Breast epithelium (tissue), 3 donors: ENCODE measurements at regions not wholly inside any gene's neighbourhood (a gene's known extent, or its start where the extent isn't known, plus 50 kb on each side); places are given as distances from the start of the nearest gene placed in this dataset.

Experiments
- POLR2A ChIP-seq: fragments of 450-650 bp; IDR thresholded peaks from one replicate; pipeline ENCODE4 v1.6.1; 2016; ENCODE audit warnings: antibody characterized with exemption, mild to moderate bottlenecking, moderate library complexity
- POLR2AphosphoS5 ChIP-seq, 3 donors: sonication (generic); formaldehyde crosslinking; IDR thresholded peaks; one replicate each; pipeline ENCODE4 v1.6.1; 2017; ENCODE audit warnings: antibody characterized with exemption in 3 of 3
- TF ChIP-seq, protein P1 (sequence below), 3 donors: fragments of 450-650 bp; IDR thresholded peaks; one replicate each; pipeline ENCODE4 v1.5.1; 2016 to 2017; ENCODE audit warnings: antibody characterized with exemption in 3 of 3, mild to moderate bottlenecking in 3 of 3, moderate library complexity in 3 of 3

DNA sequence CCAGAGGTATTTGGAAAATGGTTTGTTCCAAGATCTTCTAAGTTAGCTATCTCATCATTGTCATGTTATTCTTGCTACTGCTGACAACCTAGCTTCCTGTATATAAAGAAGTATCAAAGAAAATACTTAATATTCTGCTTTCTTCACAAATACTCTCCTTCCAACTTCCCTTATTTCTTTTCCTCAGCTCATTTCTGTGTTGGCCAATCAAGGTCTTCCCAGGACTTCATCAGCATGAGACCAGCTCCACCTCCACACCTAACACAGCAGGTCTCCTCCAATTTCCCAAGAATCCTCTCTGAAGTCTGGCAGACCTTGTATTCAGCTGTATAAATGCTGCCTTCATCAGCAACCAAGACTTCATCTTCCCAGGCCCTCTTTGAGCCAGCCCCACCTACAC lies 538.6 kb upstream of the JARID2 start:
- TF ChIP-seq, protein P1, sequence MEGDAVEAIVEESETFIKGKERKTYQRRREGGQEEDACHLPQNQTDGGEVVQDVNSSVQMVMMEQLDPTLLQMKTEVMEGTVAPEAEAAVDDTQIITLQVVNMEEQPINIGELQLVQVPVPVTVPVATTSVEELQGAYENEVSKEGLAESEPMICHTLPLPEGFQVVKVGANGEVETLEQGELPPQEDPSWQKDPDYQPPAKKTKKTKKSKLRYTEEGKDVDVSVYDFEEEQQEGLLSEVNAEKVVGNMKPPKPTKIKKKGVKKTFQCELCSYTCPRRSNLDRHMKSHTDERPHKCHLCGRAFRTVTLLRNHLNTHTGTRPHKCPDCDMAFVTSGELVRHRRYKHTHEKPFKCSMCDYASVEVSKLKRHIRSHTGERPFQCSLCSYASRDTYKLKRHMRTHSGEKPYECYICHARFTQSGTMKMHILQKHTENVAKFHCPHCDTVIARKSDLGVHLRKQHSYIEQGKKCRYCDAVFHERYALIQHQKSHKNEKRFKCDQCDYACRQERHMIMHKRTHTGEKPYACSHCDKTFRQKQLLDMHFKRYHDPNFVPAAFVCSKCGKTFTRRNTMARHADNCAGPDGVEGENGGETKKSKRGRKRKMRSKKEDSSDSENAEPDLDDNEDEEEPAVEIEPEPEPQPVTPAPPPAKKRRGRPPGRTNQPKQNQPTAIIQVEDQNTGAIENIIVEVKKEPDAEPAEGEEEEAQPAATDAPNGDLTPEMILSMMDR (IDR thresholded peaks at IDR 0.05) = no peak
- TF ChIP-seq POLR2A (no peak), POLR2AphosphoS5 (IDR thresholded peaks at IDR 0.05) (no peak)
